ENCODE measurements at regions not wholly inside any gene's neighbourhood (a gene's known extent, or its start where the extent isn't known, plus 50 kb on each side); places are given as distances from the start of the nearest gene placed in this dataset.
A peak's percentile ranks its signal among the peaks of the same experiment; 100 is the strongest.

DNA sequence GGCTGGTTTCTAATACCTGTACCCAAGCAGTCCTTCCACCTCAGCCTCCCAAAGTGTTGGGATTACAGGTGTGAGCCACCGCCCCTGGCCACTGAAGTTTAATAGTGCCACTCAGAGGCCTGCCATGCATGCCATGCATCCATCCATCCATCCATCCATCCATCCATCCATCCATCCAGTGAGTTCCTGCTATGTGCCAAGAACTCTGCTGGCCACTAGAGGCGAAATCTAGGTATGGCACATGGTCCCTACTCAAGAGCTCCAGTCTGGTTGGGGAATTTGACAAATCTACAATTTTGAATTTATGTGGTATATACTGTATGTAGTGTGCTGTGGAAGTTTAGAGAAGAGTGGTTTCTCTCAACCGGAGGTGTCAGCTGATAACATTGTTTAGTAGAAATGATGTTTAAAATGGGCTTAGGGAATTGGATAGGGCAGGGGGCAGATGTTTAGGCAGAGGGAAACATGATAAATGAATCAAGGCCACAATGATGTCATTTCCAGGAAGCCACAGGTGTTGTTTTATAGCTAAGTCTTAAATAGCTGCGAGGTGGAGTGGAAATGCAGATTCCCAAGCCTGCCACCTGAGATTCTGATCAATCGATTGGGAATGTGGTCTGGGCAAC is 384.4 kb upstream of the C2CD4B start:
- Mint-ChIP-seq H3K27me3 (ENCODE audit: unreplicated experiment) (peaks cover 2% of the 10 kb centered on the region), H3K36me3 (ENCODE audit: unreplicated experiment) (no peaks in the 10 kb centered on the region), H3K4me3 (ENCODE audit: unreplicated experiment) (no peak overlapping the region), H3K27ac (ENCODE audit: unreplicated experiment) (no peak overlapping the region), H3K4me1 (ENCODE audit: low read depth, unreplicated experiment) (no peaks in the 10 kb centered on the region), H3K9me3 (ENCODE audit: unreplicated experiment) (no peaks in the 10 kb centered on the region)
- peak; percentile 63 for TF ChIP-seq CTCF (IDR thresholded peaks at IDR 0.05; ENCODE audit: partially characterized antibody, unreplicated experiment)
- DNase-seq, result peak; percentile 53

DNA sequence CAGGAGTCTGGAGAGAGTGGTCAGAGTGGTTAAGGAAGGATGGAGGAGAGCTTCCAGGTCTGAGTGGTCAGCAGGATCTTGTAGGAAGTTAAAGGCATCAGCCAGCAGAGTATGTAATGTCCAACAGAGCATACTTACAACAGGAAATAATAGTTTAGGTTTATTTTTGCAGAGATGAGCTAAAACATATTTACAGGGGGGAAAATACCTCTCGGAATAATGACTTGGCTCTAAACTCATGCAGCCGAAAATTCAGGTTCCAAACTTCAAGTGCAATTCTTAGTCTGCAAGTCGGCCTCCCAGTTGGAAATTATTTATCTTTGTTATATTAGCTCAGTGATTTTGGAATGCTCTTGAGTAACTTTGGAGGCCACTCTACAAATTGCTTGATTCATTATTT is 385.0 kb upstream of the C2CD4B start:
- Mint-ChIP-seq H3K4me3 (ENCODE audit: unreplicated experiment) (no peak overlapping the region), H3K27me3 (ENCODE audit: unreplicated experiment) (peaks cover 2% of the 10 kb centered on the region), H3K36me3 (ENCODE audit: unreplicated experiment) (no peaks in the 10 kb centered on the region), H3K9me3 (ENCODE audit: unreplicated experiment) (no peaks in the 10 kb centered on the region), H3K4me1 (ENCODE audit: low read depth, unreplicated experiment) (no peaks in the 10 kb centered on the region), H3K27ac (ENCODE audit: unreplicated experiment) (no peak overlapping the region)
- no peak for DNase-seq
- TF ChIP-seq CTCF (IDR thresholded peaks at IDR 0.05; ENCODE audit: partially characterized antibody, unreplicated experiment), result no peak

DNA sequence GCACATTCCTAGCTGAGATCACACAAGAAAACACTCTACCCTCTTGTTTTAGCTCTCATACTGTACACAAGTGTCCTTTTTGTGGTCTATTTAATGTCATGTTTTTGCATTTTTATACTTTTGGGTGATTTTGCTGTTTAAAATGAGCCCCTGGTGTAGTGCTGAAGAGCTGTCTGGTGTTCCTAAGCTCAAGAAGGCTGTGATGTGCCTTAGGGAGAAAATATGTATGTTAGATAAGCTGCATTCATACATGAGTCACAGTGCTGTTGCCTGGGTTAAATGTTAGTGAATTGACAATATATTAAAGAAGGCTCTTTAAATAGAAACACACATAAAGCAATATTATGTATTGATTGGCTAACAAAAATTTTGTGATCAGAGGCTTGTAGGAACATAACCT is 387.4 kb upstream of the C2CD4B start:
- no peak for TF ChIP-seq CTCF (IDR thresholded peaks at IDR 0.05; ENCODE audit: partially characterized antibody, unreplicated experiment)
- Mint-ChIP-seq H3K4me1 (ENCODE audit: low read depth, unreplicated experiment) (no peaks in the 10 kb centered on the region), H3K9me3 (ENCODE audit: unreplicated experiment) (no peaks in the 10 kb centered on the region)

DNA sequence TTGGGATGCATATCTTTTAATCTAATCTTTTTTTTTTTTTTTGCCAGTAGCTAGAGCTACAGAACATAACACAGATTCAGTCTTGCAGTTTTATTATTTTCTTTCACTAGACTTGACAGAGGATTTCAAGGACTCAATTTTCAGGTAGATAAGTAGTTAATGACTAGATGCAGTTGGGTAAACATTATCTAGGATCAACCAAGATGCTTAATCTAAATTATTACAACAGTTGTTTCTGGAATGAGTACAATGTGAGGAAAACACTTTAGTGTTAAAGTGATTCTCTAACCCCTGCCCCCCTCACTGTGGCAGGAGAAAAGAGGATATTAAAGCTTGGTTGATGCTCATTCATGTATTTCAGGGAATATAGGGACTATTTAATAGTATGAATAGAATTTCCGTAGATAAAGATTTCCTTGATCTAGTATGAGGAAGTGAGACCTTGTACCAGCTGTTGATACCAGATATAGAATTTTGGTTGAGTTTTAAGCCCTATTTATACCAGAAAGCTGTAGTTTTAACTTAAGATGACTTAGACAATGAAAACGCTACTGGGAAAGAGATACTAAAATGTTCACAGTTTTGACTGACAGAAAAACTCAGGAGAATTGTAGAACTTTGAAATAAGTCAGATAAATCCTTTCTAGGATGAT is 389.0 kb upstream of the C2CD4B start:
- no peak for TF ChIP-seq CTCF (IDR thresholded peaks at IDR 0.05; ENCODE audit: partially characterized antibody, unreplicated experiment)
- no peak for DNase-seq
- Mint-ChIP-seq H3K9me3 (ENCODE audit: unreplicated experiment) (no peaks in the 10 kb centered on the region), H3K4me1 (ENCODE audit: low read depth, unreplicated experiment) (no peaks in the 10 kb centered on the region), H3K36me3 (ENCODE audit: unreplicated experiment) (no peaks in the 10 kb centered on the region), H3K27ac (ENCODE audit: unreplicated experiment) (no peak overlapping the region), H3K27me3 (ENCODE audit: unreplicated experiment) (peaks cover 2% of the 10 kb centered on the region), H3K4me3 (ENCODE audit: unreplicated experiment) (no peak overlapping the region)

More for the DNA sequence above, 387.4 kb upstream of the C2CD4B start:
- Mint-ChIP-seq H3K27me3 (ENCODE audit: unreplicated experiment) (peaks cover 2% of the 10 kb centered on the region), H3K36me3 (ENCODE audit: unreplicated experiment) (no peaks in the 10 kb centered on the region), H3K4me3 (ENCODE audit: unreplicated experiment) (no peak overlapping the region), H3K27ac (ENCODE audit: unreplicated experiment) (no peak overlapping the region)
- no peak for DNase-seq

DNA sequence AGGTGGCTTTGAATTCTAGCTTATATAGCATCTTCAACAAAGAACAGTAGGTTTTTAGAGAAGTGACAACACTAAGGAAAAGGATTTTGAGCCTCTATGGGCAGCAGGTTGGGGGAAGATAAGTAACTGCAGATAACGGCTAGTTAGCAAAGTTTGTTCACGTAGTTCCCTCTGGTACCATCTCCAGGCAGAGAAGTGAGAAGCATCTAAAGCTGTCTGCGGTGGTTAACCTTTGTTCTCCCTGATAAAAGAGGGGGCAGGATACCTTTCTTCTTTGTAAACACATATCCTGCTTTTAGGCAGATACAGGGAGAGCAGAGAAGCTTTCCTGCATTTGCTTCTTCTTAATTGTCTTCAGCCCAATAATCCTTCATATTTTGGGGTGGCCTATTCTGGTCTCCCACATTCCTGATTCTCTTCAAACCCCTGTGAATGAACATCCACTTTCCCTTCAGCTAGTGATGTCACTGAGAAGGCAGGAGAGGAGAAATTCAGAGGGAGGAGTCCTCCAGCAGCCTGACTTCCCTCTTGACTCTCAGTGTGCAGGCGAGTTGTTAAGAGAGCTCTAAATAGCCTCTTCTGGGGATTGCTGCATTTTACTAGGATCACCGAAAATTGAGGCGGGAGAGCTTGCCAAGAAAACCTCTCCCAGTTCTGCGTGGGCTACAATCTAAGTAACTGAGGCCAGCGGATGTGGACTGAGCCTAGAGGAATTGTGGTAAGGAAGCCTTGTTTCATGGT is 393.7 kb upstream of the C2CD4B start:
- Mint-ChIP-seq H3K27ac (ENCODE audit: unreplicated experiment) (no peak overlapping the region), H3K36me3 (ENCODE audit: unreplicated experiment) (no peaks in the 10 kb centered on the region), H3K9me3 (ENCODE audit: unreplicated experiment) (peaks cover 1% of the 10 kb centered on the region), H3K4me1 (ENCODE audit: low read depth, unreplicated experiment) (no peaks in the 10 kb centered on the region), H3K4me3 (ENCODE audit: unreplicated experiment) (no peak overlapping the region), H3K27me3 (ENCODE audit: unreplicated experiment) (no peaks in the 10 kb centered on the region)
- TF ChIP-seq CTCF (IDR thresholded peaks at IDR 0.05; ENCODE audit: partially characterized antibody, unreplicated experiment), result no peak
- DNase-seq, result no peak

All from glutamatergic neuron (in vitro differentiated cells).